Endodermal cell (in vitro differentiated cells): ENCODE measurements at regions not wholly inside any gene's neighbourhood (a gene's known extent, or its start where the extent isn't known, plus 50 kb on each side); places are given as distances from the start of the nearest gene placed in this dataset.
"Not testable (repeated sequence)": the region's sequence is repeated elsewhere in the genome, so short reads cannot be mapped to it uniquely, and the experiment has no call there.

Experiments used
- DNase-seq: peaks from one replicate; pipeline ENCODE4 v3.0.0-alpha.2; 2017
- H3K27ac ChIP-seq: 2 replicates; pipeline ENCODE4 v1.5.1; 2013; ENCODE audit warnings: mild to moderate bottlenecking, low read depth, low read length, moderate library complexity
- H3K27me3 ChIP-seq: 2 replicates; pipeline ENCODE4 v1.6.1; 2013; ENCODE audit warnings: mild to moderate bottlenecking, low read length, moderate library complexity; ENCODE audit not compliant: insufficient read depth, control insufficient read depth, poor library complexity, severe bottlenecking
- H3K36me3 ChIP-seq: 2 replicates; pipeline ENCODE4 v1.7.0; 2013; ENCODE audit warnings: mild to moderate bottlenecking, low read length, moderate library complexity; ENCODE audit not compliant: control insufficient read depth, insufficient read depth
- H3K4me1 ChIP-seq: one replicate; pipeline ENCODE4 v1.7.0; 2013; ENCODE audit warnings: low read length; ENCODE audit not compliant: control insufficient read depth, insufficient read depth
- H3K4me3 ChIP-seq: 2 replicates; pipeline ENCODE4 v1.5.1; 2013; ENCODE audit warnings: mild to moderate bottlenecking, low read length, moderate library complexity
- H3K9ac ChIP-seq: 2 replicates; pipeline ENCODE4 v1.6.1; 2013; ENCODE audit warnings: mild to moderate bottlenecking, low read length, moderate library complexity; ENCODE audit not compliant: poor library complexity, severe bottlenecking; ENCODE audit errors: extremely low read depth
- H3K9me3 ChIP-seq: 2 replicates; pipeline ENCODE4 v1.6.1; 2013; ENCODE audit warnings: mild to moderate bottlenecking, low read length, moderate library complexity; ENCODE audit not compliant: control insufficient read depth
- H3K27ac Mint-ChIP-seq: 2 replicates; pipeline ENCODE4 v1.8.0; 2020; ENCODE audit warnings: mixed read lengths
- H3K27me3 Mint-ChIP-seq: 2 replicates; pipeline ENCODE4 v1.8.0; 2021; ENCODE audit warnings: mild to moderate bottlenecking, mixed read lengths; ENCODE audit not compliant: insufficient read depth
- H3K36me3 Mint-ChIP-seq: 2 replicates; pipeline ENCODE4 v1.8.0; 2020; ENCODE audit warnings: low read depth, mixed read lengths
- H3K4me1 Mint-ChIP-seq: 2 replicates; pipeline ENCODE4 v1.8.0; 2020; ENCODE audit warnings: mixed read lengths
- H3K4me3 Mint-ChIP-seq: 2 replicates; pipeline ENCODE4 v1.8.0; 2020; ENCODE audit warnings: mild to moderate bottlenecking, moderate library complexity, mixed read lengths
- H3K9me3 Mint-ChIP-seq: 2 replicates; pipeline ENCODE4 v1.8.0; 2020; ENCODE audit warnings: mild to moderate bottlenecking, mixed read lengths
- WGBS, 2 experiments: methylation state at CpG; one replicate each; pipeline versions ENCODE4 v1.1.5 to v1.1.7; 2013; ENCODE audit warnings: missing lambda C conversion rate in 2 of 2, mixed read lengths in 1 of 2; ENCODE audit not compliant: insufficient coverage in 1 of 2, insufficient read length in 1 of 2; 5-methylcytosine and 5-hydroxymethylcytosine counted together
- TF ChIP-seq, protein P1 (sequence below): fragments of 200-600 bp; sonication (generic); conservative IDR thresholded peaks from 2 replicates; pipeline ENCODE4 v1.5.0; 2021; ENCODE audit warnings: antibody characterized with exemption, mild to moderate bottlenecking

DNA sequence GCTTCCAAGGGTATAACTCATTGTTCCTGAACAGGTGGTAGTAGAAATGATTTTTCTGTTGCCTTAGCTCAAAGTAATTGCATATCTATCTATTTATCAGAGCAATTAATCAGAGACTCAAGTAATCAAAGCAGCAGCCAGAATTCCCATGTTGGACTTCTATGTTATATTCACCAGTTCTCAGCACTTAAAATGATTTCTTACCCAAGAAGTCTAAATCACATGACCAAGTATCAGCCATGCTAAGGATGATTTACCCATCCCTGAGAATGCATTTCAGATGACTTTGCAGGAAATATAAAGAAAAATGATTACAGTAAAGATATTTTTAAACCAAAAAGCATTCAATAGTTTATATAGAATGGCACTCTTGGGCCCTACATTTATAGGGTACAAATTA, 352.2 kb downstream of the NUP35 start:
- Histone ChIP-seq H3K27me3 (no peaks in the 10 kb centered on the region), H3K4me3 (no peak overlapping the region), H3K9me3 (peaks cover 14% of the 10 kb centered on the region), H3K36me3 (no peaks in the 10 kb centered on the region), H3K27ac (no peak overlapping the region), H3K9ac (no peak overlapping the region), H3K4me1 (no peaks in the 10 kb centered on the region)
- H3K9me3 Mint-ChIP-seq = peaks cover 22% of the 10 kb centered on the region
- TF ChIP-seq, protein P1, sequence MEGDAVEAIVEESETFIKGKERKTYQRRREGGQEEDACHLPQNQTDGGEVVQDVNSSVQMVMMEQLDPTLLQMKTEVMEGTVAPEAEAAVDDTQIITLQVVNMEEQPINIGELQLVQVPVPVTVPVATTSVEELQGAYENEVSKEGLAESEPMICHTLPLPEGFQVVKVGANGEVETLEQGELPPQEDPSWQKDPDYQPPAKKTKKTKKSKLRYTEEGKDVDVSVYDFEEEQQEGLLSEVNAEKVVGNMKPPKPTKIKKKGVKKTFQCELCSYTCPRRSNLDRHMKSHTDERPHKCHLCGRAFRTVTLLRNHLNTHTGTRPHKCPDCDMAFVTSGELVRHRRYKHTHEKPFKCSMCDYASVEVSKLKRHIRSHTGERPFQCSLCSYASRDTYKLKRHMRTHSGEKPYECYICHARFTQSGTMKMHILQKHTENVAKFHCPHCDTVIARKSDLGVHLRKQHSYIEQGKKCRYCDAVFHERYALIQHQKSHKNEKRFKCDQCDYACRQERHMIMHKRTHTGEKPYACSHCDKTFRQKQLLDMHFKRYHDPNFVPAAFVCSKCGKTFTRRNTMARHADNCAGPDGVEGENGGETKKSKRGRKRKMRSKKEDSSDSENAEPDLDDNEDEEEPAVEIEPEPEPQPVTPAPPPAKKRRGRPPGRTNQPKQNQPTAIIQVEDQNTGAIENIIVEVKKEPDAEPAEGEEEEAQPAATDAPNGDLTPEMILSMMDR = no peak
- no peak for DNase-seq
- H3K4me3 Mint-ChIP-seq = no peak overlapping the region
- peaks cover 6% of the 10 kb centered on the region for H3K36me3 Mint-ChIP-seq
- H3K27ac Mint-ChIP-seq = no peak overlapping the region
- no peaks in the 10 kb centered on the region for H3K27me3 Mint-ChIP-seq
- peaks cover 3% of the 10 kb centered on the region for H3K4me1 Mint-ChIP-seq

GRCh38 chr2:183477296-183477695, 353.1 kb downstream of the NUP35 start:
- Histone ChIP-seq H3K36me3 (no peaks in the 10 kb centered on the region), H3K4me3 (no peak overlapping the region), H3K9me3 (peaks cover 17% of the 10 kb centered on the region), H3K27me3 (no peaks in the 10 kb centered on the region), H3K4me1 (no peaks in the 10 kb centered on the region), H3K27ac (no peak overlapping the region), H3K9ac (no peak overlapping the region)
- Mint-ChIP-seq H3K4me1 (peaks cover 3% of the 10 kb centered on the region), H3K4me3 (no peak overlapping the region), H3K9me3 (peaks cover 25% of the 10 kb centered on the region), H3K27me3 (no peaks in the 10 kb centered on the region), H3K36me3 (peaks cover 6% of the 10 kb centered on the region), H3K27ac (no peak overlapping the region)
- TF ChIP-seq, protein P1 = no peak
- 91 to 95% methylated on average over 2 of the region's 2 CpGs for WGBS, 2 experiments
- DNase-seq = no peak

DNA sequence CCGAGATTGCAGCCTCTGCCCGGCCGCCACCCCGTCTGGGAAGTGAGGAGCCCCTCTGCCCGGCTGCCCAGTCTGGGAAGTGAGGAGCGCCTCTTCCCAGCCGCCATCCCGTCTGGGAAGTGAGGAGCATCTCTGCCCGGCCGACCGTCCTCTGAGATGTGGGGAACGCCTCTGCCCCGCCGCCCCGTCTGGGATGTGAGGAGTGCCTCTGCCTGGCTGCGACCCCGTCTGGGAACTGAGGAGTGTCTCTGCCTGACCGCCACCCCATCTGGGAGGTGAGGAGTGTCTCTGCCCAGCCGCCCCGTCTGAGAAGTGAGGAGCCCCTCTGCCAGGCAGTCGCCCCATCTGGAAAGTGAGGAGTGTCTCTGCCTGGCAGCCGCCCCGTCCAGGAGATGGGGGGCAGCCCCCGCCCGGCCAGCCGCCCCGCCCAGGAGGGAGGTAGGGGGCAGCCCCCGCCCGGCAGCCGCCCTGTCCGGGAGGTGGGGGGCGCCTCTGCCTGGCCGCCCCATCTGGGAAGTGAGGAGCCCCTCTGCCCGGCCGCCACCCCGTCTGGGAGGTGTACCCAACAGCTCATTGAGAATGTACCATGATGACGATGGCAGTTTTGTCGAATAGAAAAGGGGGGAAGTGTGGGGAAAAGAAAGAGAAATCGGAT, 354.8 kb downstream of the NUP35 start:
- WGBS, 2 experiments = 92 to 96% methylated on average over 4 to 39 of the region's 39 CpGs
- not testable (repeated sequence) for H3K4me3 ChIP-seq, DNase-seq, H3K4me1 Mint-ChIP-seq, H3K27me3 ChIP-seq, H3K27ac ChIP-seq, H3K36me3 ChIP-seq, H3K9ac ChIP-seq, H3K4me3 Mint-ChIP-seq, H3K36me3 Mint-ChIP-seq, H3K4me1 ChIP-seq, H3K27ac Mint-ChIP-seq, H3K27me3 Mint-ChIP-seq
- H3K9me3 ChIP-seq = peaks cover 17% of the 10 kb centered on the region
- H3K9me3 Mint-ChIP-seq = peaks cover 25% of the 10 kb centered on the region

GRCh38 chr2:183487326-183487725, 363.1 kb downstream of the NUP35 start:
- H3K4me1 Mint-ChIP-seq = no peaks in the 10 kb centered on the region
- Histone ChIP-seq H3K9ac (no peak overlapping the region), H3K9me3 (no peaks in the 10 kb centered on the region), H3K36me3 (no peaks in the 10 kb centered on the region), H3K27me3 (no peaks in the 10 kb centered on the region), H3K4me3 (no peak overlapping the region), H3K4me1 (no peaks in the 10 kb centered on the region), H3K27ac (no peak overlapping the region)
- H3K27ac Mint-ChIP-seq = no peak overlapping the region
- 85% methylated on average over 2 of the region's 3 CpGs; no CpG with 5 or more reads in 1 of the 2 experiments for WGBS, 2 experiments
- H3K4me3 Mint-ChIP-seq = no peak overlapping the region
- TF ChIP-seq, protein P1 = no peak
- no peaks in the 10 kb centered on the region for H3K36me3 Mint-ChIP-seq
- DNase-seq = no peak
- H3K9me3 Mint-ChIP-seq = no peaks in the 10 kb centered on the region
- no peaks in the 10 kb centered on the region for H3K27me3 Mint-ChIP-seq
